Stimulated activated CD4-positive, alpha-beta T cell treated with anti-CD3 and anti-CD28 coated beads, Interleukin-1b, Interleukin-23, amount 100 ng/mL, for 1 hour (primary cell): ENCODE measurements at regions not wholly inside any gene's neighbourhood (a gene's known extent, or its start where the extent isn't known, plus 50 kb on each side); places are given as distances from the start of the nearest gene placed in this dataset.
"Not testable (repeated sequence)": the region's sequence is repeated elsewhere in the genome, so short reads cannot be mapped to it uniquely, and the experiment has no call there.

Experiments
- DNase-seq, 2 donors: peaks; one replicate each; pipeline ENCODE4 v3.0.0-alpha.2; 2020; ENCODE audit warnings: low read depth in 2 of 2

- no peak for DNase-seq
These were observed 143.9 kb upstream of the ZNF366 start for GRCh38 chr5:72651109-72651508.

DNA sequence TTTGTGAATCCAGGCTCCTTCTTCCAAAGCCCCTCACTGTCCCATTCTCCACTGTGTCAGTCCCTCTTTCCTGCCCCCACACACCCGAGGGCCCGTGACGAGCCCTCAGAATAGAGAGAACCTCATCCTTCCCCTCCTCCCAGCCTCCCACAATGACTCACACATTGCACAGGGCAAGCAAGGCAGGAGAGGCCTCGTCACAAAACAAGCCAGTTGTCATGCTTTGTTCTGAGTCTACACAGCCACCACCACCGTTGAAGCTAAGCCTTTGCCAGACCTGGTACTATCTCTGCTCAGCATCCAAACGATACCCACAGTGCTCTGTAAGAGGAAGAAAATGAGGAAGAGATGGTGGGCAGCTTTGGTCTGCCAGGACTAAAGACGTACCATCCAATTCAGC is 142.2 kb upstream of the ZNF366 start:
- DNase-seq = no peak

GRCh38 chr5:72648480-72648879 is 141.3 kb upstream of the ZNF366 start:
- DNase-seq = no peak

DNA sequence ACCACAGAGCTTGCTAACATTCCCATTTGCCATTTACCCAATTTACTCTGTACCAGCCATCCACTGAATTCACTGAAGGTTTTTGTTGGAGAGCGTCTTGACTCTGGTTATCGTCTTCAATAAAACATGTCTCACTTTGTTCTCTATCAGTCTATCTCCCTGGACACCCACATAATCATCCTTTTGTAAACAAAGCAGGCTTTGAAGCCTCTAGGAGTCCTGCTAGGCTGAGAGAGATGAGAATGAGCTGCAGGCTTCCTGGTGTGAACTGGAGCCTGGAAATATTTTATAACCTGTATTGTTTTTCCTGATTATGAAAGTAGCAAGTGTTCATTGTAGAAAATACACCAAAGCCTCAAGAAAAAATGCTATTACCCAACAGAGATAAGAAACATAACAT is 140.6 kb upstream of the ZNF366 start:
- no peak for DNase-seq

DNA sequence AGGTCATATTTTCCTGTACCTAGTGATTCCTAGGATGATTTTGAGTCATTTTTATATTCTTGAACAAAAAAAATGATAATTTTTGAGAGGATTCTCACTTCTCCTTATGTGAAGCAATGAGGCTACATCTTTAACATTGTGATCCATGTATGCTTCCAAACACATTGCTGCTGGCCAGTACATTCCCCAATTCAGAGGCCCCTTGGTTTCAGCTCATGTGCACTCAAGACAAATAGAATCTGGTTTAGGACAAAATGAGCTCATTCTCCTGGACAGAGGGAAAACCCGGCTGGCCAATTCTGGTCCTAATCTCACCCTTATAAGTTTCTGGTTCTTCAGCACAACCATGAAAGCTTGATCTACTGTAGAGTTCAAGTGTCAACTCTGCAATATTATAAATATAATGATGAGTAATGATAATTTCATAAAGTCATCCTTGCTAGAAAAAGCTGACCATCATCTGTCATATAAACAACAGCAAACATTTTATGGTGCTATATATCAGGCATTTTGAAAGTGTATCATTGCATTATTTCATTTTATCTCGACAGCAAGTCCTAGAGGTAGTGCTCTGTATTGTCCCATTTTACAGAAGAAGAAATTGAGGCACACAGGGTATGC is 139.1 kb upstream of the ZNF366 start:
- no peak for DNase-seq

DNA sequence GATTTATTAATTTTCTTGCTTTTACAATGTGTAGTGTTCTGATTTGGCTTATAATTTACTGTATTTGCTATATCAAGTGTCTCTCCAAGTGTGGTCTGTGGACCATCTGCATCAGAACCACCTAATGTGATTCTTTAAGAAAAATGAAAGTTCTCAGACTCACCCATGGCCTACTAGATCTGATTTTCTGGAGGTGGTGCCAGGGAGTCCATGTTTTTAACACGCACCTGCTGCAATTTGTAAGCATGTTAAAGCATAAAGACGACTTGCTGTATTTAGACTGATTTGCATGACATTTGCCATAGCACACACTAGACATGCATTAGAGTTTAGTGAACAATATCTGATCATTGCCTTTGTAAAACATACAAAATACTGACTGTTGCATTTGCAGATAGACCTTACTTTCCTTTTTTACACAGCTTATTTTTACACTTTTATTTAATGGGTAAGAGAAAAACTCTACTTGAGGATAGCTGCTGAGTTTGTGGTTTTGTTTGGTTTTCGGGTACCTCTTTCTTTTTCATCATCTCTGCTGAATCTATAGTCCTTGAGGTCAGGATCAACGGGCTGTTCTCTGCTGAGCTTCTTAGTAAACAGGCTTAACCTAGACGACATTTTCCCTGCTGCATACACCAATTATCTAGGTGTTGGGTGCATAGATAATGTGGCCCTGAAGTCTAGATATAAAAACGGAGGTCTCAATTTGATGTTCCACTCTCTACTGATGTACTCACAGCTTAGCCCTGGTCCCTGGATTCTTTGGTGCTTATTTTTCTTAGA is 138.0 kb upstream of the ZNF366 start:
- no peak for DNase-seq

DNA sequence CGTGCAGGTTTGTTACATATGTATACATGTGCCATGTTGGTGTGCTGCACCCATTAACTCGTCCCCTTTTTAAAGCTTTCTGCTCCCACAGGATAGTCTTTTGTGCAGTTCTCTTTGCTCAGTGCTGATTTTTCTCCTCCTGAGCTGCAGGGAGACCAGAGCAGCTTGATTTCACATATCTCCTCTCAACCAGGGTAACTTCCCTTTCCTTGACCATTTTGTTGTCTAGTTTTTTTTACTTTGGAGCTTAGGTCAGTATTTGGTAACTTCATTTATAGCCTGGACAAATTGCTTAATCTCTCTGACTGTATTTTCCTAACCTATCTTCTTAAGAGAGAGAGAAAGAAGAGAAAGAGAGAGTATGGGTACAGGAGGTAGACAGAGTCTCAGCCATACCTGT is 137.1 kb upstream of the ZNF366 start:
- DNase-seq = no peak

GRCh38 chr5:72641164-72641563 is 134.0 kb upstream of the ZNF366 start:
- no peak for DNase-seq

DNA sequence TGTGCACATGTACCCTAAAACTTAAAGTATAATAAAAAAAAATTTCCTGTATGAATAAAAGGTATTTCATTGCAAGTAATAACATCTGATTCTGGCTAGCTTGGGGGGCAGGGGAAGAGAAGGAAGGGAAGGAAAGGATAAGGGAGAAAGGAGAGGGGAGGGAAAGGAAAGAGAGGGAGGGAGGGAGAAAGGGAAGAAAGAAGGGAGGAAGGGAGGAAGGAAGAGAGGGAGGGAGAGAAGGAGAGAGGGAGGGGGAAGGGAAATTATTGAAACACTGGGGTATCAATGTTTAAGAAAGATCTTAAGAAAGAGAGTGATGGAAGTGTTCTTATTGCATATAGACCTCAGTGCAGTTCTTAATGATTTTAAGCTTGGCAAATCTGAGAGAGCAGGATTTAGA is 129.8 kb upstream of the ZNF366 start:
- no peak for DNase-seq

- DNase-seq = not testable (repeated sequence)
These were observed 129.4 kb upstream of the ZNF366 start for GRCh38 chr5:72636565-72636964.

DNA sequence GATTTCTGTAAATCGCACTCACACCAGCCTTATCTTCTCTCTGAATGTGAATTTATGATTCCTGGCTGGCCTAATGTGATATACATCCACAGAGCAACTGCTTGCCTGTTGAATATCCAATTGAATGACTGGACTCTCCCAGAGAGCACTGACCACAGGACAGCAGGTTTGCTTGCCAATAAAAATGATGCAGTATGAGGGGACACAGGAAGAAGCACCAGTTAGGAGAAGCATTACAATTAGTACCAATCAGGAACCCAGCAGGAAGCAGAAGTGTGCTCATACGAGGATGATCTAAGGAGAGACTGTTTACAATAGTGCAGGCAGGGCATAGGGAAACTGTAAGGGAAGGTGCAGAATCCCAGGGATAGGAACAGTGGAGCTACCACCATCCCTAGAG is 127.2 kb upstream of the ZNF366 start:
- no peak for DNase-seq

DNA sequence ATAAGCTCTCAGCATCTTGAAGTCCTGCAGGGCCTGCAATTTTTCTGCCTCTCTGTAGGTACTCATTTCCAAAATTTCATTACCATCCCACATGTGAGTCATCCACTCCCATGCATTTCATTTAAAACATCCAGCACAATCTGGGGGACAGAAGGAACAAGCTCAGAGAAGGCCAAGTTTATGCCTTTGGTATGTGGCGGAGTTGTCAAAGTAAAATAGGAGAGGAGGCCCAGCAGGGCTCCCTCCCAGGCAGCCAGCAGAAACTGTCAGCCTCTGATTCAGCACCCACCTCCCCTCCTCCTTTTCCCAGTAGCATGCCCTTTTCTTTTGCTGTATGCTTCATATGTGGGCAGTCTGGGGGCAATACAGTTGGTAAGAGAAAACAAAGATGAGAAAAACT is 126.4 kb upstream of the ZNF366 start:
- DNase-seq = no peak

- no peak for DNase-seq
These were observed 125.8 kb upstream of the ZNF366 start for GRCh38 chr5:72633041-72633445.

- DNase-seq = no peak
These were observed 123.5 kb upstream of the ZNF366 start for GRCh38 chr5:72630721-72631120.

- no peak for DNase-seq
These were observed 122.9 kb upstream of the ZNF366 start for GRCh38 chr5:72630081-72630480.

GRCh38 chr5:72628771-72629371 is 121.7 kb upstream of the ZNF366 start:
- no peak for DNase-seq

- DNase-seq = no peak
These were observed 118.1 kb upstream of the ZNF366 start for GRCh38 chr5:72625332-72625731.

DNA sequence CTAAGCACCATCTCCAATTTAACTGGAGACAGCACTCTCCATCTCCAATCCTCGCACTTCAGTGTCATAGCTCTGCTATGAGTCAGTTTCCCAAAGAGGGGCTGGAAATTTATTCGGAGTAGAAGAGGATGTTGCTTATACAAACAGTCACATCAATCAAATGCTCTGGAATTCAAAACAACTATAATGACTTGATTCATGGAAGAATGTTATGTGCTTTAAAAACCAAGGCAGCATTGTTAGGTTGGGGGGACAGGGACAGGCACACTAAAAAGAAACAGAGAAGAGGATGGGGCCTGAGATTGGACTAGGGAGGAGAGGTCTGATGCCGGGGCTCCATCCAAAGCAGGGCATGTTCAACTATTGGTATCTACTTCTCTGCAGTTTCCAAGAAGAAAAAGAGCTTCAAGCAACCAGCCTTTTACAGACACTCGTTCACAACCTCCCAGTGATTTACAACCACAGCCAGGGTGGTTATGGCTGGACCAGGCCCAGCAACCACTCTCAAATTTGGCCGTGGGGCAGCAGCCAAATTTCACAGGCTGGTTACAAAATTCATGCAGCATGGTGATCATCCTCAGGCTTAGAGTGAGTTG is 117.5 kb upstream of the ZNF366 start:
- no peak for DNase-seq

GRCh38 chr5:72623936-72624335 is 116.7 kb upstream of the ZNF366 start:
- DNase-seq = no peak

DNA sequence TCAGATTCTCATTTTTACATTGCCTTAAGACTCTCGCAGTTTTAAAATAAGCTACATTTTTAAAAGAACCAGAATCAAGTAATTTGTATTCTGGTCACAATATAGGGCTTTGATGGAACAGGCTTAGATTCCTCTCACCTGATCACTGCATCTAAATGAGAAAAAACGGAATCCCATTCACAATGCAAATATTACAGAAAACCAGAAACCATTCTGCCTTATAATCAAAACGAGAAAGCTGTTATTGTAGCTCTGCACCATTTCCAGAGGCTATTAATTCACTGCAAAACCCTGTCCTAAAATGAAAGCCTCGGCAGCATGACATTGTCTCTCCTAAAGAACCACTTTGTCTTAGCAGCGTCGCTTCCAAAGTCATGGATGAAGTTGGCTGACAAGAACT is 116.1 kb upstream of the ZNF366 start:
- no peak for DNase-seq

DNA sequence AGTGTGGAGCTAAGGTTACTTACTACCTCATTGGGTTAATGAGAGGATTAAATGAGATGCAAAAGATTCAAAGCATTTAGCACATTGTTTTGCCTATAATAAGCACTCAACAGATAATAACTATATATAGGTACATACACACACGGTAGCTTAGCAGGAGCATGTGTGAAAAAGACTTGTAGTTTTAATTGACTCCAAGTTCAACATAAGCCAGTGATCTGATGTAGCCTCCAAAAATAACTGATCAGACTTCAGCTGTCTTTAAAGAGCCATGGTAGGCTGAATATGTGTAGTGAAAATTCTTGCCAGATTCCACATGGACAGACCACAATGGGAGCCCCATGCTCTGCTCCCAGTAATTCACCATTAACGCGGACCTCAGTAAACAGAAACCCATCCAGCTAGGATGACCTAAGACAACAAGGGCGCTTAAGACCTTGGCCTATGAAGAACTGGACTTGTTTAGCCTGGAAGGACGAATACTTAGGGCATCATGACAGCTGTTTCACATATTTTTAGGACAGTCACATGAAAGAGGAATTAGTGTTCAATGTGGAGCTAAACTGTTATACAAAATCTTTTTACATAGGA is 115.1 kb upstream of the ZNF366 start:
- no peak for DNase-seq

DNA sequence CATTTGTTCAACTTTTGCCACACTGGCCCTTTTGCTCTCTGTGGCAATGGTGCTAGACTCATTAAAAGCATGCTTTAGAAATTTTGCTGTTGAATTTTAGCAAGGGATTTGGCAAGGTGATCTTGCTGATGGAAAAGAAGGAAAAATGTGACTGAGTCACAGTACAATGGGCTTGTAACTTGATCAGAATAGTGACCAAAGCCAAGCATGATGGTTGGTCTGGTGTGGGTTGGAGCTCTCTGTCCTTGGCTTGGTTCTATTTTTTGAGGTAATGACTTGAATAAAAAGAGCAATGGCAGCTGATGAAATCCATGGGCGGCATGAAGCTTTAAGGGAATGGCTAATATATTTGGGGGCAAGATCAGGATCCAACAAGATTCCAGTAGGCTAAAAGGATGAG is 114.4 kb upstream of the ZNF366 start:
- no peak for DNase-seq

DNA sequence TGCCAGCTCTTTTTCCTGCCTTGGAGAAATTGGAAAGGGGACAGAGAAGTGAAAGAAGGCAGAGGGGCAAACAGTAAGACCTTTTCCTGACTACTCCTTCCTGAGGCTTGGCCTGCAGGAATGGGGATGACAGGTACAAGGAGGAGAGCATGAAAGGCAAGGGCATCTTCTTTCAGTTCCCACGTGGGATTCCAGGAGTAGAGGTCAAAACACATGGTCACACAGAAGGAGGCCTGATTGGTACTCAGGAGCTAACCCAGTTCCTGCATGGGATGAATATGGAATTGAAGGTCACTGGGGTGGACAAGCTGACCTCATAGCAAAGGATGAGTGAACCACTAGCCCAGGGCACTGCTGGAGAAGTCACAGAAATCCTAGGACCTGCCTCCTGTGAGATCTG is 112.5 kb upstream of the ZNF366 start:
- DNase-seq = no peak
